NB4 (cell line): ENCODE measurements at regions not wholly inside any gene's neighbourhood (a gene's known extent, or its start where the extent isn't known, plus 50 kb on each side); places are given as distances from the start of the nearest gene placed in this dataset.
"Not testable (repeated sequence)": the region's sequence is repeated elsewhere in the genome, so short reads cannot be mapped to it uniquely, and the experiment has no call there.

Source experiments
- CTCF ChIP-seq: IDR thresholded peaks from one replicate; pipeline ENCODE4 v1.5.1; 2012; ENCODE audit warnings: low read depth, low read length
- MAX ChIP-seq: IDR thresholded peaks from 2 replicates; pipeline ENCODE4 v1.6.1; 2011; ENCODE audit warnings: low read depth, low read length
- POLR2A ChIP-seq: IDR thresholded peaks from 2 replicates; pipeline ENCODE4 v1.6.1; 2011; ENCODE audit warnings: mild to moderate bottlenecking; ENCODE audit not compliant: insufficient read length; ENCODE audit errors: extremely low read depth

- not testable (repeated sequence) for TF ChIP-seq POLR2A, CTCF, MAX
Measured at GRCh38 chr9:39582677-39583412, 227.4 kb downstream of the SPATA31A1 start.
